GM19240 (cell line): ENCODE measurements at regions not wholly inside any gene's neighbourhood (a gene's known extent, or its start where the extent isn't known, plus 50 kb on each side); places are given as distances from the start of the nearest gene placed in this dataset.

Experiments used
- DNase-seq: peaks from one replicate; pipeline ENCODE4 v3.0.0; 2011; ENCODE audit warnings: low spot score; ENCODE audit not compliant: insufficient read length

DNA sequence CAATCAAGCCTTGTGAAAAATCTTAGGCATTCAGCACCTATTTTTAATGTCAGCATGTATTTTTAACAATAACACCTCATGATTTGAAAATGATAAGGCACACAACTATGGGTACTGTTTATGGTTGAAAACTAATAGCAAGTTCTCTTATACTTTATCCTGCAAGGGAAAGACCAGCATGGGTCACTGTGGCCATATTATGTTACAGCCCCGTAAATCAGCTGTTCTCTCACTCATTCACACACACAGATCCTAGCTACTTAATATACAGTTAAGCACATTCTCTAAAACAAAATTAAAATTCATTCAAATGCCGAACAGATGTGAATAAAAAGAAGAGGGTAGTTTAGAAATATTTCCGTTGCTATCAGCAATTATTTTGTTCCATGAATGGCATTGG lies 224.4 kb downstream of the OGFRL1 start:
- no peak for DNase-seq

GRCh38 chr6:71523548-71523947 lies 234.9 kb downstream of the OGFRL1 start:
- no peak for DNase-seq

- DNase-seq, result no peak
Observed at GRCh38 chr6:71524201-71524600, 235.6 kb downstream of the OGFRL1 start.

GRCh38 chr6:71527886-71528285 lies 239.3 kb downstream of the OGFRL1 start:
- no peak for DNase-seq

DNA sequence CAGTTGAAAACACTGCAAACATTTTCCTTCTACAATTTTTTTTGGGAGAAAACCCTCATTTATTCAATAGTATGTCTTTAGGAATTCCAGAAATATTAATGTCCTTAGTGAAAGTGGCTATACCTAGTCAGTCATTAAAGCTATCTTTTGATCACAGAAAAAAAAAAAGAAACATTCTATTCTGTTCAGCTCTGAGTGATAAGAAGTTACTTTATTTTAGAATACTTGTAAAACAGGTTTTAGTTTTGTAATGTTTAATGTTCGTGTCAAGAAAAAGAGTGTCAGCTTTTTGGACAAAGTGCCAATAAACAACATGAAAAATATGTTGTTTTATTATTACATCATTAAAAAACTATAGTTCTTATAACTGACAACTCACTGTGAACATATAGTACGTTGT lies 240.4 kb downstream of the OGFRL1 start:
- DNase-seq, result no peak

GRCh38 chr6:71529769-71530168 lies 241.2 kb downstream of the OGFRL1 start:
- DNase-seq, result no peak

GRCh38 chr6:71531006-71531405 lies 242.4 kb downstream of the OGFRL1 start:
- no peak for DNase-seq

DNA sequence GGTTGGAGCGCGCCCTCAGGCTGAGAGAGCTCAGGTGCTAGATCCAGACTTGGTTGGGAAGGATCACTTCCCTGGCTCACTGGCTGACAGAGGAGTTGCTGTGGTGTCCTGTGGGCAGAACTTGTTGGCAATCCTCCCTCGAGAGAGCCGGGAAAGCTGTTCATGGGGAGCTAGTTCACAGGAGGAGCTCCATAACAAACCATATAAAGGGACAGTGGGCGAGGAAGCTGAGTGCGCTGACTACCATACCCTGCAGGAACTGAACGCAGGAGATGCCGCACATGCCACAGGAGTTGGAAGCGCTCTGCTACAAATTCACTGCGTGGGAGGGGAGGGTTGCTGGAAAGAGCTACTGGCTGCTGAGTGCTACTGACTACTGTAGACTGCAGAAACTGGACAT lies 243.2 kb downstream of the OGFRL1 start:
- DNase-seq, result no peak

- DNase-seq, result no peak
Observed at GRCh38 chr6:71533939-71534379, 245.3 kb downstream of the OGFRL1 start.

DNA sequence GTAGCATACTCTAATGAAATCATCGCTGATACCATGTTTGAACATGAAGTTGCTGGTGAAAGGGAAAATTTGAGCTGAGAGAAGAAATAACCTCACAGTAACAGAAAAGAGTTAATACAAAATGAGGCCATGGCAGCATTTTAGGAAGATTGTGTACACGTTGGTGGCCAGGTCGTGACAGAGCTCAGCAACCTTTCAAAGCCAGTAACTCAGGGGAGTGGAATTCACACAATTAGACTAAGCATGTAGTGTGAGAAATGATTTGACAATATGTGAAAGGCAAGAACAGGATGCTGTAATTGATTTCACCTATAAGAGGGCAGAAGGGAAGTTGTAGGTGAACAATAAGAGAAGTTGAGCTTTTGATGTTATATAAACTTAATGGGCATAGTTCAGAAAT lies 246.3 kb downstream of the OGFRL1 start:
- no peak for DNase-seq

GRCh38 chr6:71537717-71538116 lies 249.1 kb downstream of the OGFRL1 start:
- DNase-seq, result no peak

DNA sequence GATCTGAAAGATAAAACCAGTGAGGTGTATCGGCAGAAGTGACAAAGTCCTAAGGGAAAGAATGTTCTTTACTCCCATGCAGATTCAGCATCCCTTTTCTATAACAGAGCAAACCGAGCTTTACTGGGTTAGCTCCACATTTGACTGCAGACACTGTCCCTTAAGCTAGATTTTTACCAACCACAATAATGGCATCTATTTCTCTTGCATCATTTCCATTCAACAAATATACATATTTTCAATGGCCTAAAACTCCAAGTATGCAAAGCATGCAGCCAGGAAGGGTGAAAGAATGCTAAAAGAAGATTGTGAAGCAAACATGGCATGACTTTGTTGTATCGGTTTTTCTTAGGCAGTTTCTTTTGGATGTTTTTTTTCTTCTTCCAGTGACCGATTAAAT lies 255.4 kb downstream of the OGFRL1 start:
- no peak for DNase-seq

- DNase-seq, result no peak
Observed at GRCh38 chr6:71544906-71545305, 256.3 kb downstream of the OGFRL1 start.

- DNase-seq, result no peak
Observed at GRCh38 chr6:71545905-71546304, 257.3 kb downstream of the OGFRL1 start.

DNA sequence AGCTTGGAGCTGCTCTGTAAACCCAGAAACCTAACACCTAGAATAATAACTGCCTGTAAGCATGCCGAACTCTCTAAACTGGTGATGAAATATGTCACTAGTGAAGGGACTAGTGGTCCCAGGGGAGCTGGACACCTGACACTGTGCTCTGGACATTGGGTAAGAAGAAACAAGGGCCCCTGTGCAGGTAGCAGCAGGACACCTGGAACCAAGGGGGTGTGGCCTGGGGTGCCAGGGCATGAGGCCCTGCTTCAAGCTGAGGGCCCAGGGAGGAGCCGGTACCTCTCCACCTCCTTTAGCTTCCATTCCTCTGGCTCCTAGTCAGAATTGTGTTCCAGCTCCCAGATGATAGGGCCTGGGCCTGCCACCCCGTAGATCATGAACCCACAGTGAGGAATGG lies 263.2 kb downstream of the OGFRL1 start:
- no peak for DNase-seq

GRCh38 chr6:71556141-71556540 lies 267.5 kb downstream of the OGFRL1 start:
- DNase-seq, result no peak

DNA sequence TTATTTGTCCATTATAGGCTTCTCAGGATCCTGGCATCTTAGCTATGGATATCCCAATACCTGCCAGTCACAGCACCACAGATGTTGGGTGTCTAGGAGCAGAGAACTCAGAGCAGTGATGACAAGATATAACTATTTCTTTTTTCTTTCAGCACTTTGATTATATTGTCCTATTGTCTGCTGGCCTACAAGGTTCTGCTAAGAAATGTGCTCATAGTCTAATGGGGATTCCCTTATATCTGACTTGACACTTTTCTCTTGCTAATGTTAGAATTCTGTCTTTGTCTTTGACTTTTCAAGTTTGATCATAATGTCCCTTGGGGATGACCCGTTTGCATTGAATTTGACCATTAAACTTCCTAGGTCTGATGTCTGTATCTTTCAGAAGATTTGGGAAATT lies 270.4 kb downstream of the OGFRL1 start:
- no peak for DNase-seq

GRCh38 chr6:71567562-71567961 lies 279.0 kb downstream of the OGFRL1 start:
- no peak for DNase-seq

DNA sequence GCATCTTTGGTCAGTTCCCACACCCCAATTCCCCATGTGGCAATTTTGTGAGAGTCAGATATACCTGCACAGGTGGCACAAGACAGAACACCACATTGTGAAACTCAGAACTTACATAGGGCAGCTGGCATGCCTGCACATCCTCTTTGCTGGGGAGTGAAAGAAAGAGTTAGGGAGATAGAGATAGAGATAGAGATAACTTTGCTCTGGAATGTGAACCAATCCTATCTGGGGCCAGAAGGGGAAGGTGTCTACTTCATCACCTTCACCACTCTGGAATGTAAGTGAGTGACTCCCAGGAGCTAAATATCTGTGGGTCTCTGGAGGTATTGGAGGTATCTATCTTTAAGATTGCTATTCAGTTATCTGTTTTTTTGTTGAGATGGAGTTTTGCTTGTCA lies 289.2 kb downstream of the OGFRL1 start:
- no peak for DNase-seq

GRCh38 chr6:71579902-71580301 lies 291.3 kb downstream of the OGFRL1 start:
- no peak for DNase-seq

DNA sequence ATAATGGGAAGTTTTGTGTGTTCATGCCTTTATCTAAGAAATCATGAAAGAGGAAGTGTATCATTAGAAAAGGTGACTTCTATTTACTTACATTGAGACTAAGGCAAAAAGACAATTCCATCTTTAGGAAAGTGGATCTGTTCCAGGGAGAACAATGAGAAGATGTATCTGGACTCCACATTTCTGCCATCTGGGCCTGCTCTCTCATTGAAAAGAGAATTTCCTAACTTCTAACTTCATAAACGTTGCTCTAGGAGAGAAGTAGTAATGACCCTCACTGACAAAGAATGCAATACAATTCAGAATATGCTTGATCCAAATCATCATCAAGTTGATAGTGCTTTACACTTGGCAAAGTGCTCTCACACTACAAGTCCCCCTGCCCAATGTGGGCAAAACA lies 294.2 kb downstream of the OGFRL1 start:
- DNase-seq, result no peak

DNA sequence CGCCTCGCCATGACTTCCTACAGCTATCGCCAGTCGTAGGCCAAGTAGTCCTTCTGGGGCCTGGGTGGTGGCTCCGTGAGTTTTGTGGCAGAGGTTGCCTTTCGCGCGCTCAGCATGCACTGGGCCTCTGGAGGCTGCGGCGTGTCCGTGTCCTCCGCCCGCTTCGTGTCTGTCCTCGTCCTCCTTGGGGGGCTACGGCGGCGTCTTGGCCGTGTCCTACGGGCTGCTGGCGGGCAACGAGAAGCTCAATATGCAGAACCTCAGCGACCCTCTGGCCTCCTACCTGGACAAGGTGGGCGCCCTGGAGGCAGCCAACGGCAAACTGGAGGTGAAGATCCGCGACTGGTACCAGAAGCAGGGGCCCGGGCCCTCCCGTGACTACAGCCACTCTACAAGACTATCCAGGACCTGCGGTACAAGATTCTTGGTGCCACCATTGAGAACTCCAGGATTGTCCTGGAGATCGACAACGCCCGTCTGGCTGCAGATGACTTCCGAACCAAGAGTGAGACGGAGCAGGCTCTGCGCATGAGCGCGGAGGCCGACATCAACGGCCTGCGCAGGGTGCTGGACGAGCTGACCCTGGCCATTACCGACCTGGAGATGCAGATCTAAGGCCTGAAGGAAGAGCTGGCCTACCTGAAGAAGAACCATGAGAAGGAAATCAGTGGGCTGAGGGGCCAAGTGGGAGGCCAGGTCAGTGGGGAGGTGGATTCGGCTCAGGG lies 296.3 kb downstream of the OGFRL1 start:
- no peak for DNase-seq

GRCh38 chr6:71585472-71585871 lies 296.9 kb downstream of the OGFRL1 start:
- DNase-seq, result no peak

GRCh38 chr6:71588490-71588889 lies 297.9 kb upstream of the RIMS1 start:
- DNase-seq, result no peak
